Activated T-cell treated with anti-CD3 and anti-CD28 coated beads, Interleukin-2, amount 50 U/mL, for 24 hours (primary cell): ENCODE measurements at regions not wholly inside any gene's neighbourhood (a gene's known extent, or its start where the extent isn't known, plus 50 kb on each side); places are given as distances from the start of the nearest gene placed in this dataset.
"Not testable (repeated sequence)": the region's sequence is repeated elsewhere in the genome, so short reads cannot be mapped to it uniquely, and the experiment has no call there.

Experiments
- DNase-seq: peaks from one replicate; pipeline ENCODE4 v3.0.0-alpha.2; 2020
- H3K27ac Mint-ChIP-seq: 2 replicates; pipeline ENCODE4 v1.8.0; 2020; ENCODE audit warnings: mild to moderate bottlenecking, mixed read lengths
- H3K27me3 Mint-ChIP-seq: 2 replicates; pipeline ENCODE4 v1.8.0; 2020; ENCODE audit warnings: mixed read lengths
- H3K36me3 Mint-ChIP-seq: 2 replicates; pipeline ENCODE4 v1.8.0; 2020; ENCODE audit warnings: low read depth, mixed read lengths
- H3K4me1 Mint-ChIP-seq: 2 replicates; pipeline ENCODE4 v1.8.0; 2020; ENCODE audit warnings: low read depth, mixed read lengths
- H3K4me3 Mint-ChIP-seq: 2 replicates; pipeline ENCODE4 v1.8.0; 2020; ENCODE audit warnings: mild to moderate bottlenecking, moderate library complexity, mixed read lengths
- H3K9me3 Mint-ChIP-seq: 2 replicates; pipeline ENCODE4 v1.8.0; 2020; ENCODE audit warnings: mixed read lengths

DNA sequence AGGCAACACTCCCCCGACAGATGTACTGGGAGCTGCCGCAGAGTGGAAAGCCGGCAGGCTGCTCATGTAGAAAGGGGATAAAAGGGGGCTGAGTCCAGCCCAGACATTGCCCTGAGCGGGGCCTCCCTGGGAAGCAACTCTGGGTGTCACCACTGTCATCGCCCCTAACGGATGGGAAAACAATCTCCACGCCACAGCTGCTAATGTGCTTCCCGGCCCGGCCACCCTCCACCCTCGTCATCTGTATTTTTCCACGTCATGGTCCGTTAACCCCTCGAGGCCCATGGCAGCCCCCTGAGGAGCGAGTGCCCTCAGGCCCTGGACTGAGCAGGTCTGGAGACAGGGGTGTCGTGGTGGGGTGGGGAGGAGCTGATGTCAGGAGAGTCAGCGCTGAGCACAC, 227.4 kb downstream of the DLL1 start:
- Mint-ChIP-seq H3K27ac (no peak overlapping the region), H3K4me3 (no peak overlapping the region), H3K9me3 (no peaks in the 10 kb centered on the region), H3K27me3 (no peaks in the 10 kb centered on the region), H3K4me1 (no peaks in the 10 kb centered on the region), H3K36me3 (no peaks in the 10 kb centered on the region)
- peak; percentile 12 for DNase-seq

- Mint-ChIP-seq H3K4me1 (no peaks in the 10 kb centered on the region), H3K27me3 (no peaks in the 10 kb centered on the region), H3K4me3 (no peak overlapping the region), H3K9me3 (no peaks in the 10 kb centered on the region), H3K27ac (no peak overlapping the region), H3K36me3 (no peaks in the 10 kb centered on the region)
- no peak for DNase-seq
Observed at GRCh38 chr6:170062915-170063241, 228.0 kb downstream of the DLL1 start.

- no peaks in the 10 kb centered on the region for H3K27me3 Mint-ChIP-seq
Observed at GRCh38 chr6:170062209-170062914, 228.5 kb downstream of the DLL1 start.

GRCh38 chr6:170058878-170059485, 231.9 kb downstream of the DLL1 start:
- Mint-ChIP-seq H3K4me3 (no peak overlapping the region), H3K27me3 (no peaks in the 10 kb centered on the region), H3K36me3 (no peaks in the 10 kb centered on the region), H3K9me3 (no peaks in the 10 kb centered on the region), H3K4me1 (no peaks in the 10 kb centered on the region), H3K27ac (no peak overlapping the region)
- DNase-seq: peak; percentile 16

More at GRCh38 chr6:170062209-170062914, 228.5 kb downstream of the DLL1 start:
- Mint-ChIP-seq H3K9me3 (no peaks in the 10 kb centered on the region), H3K36me3 (no peaks in the 10 kb centered on the region), H3K27ac (no peak overlapping the region), H3K4me3 (no peak overlapping the region), H3K4me1 (no peaks in the 10 kb centered on the region)
- no peak for DNase-seq

DNA sequence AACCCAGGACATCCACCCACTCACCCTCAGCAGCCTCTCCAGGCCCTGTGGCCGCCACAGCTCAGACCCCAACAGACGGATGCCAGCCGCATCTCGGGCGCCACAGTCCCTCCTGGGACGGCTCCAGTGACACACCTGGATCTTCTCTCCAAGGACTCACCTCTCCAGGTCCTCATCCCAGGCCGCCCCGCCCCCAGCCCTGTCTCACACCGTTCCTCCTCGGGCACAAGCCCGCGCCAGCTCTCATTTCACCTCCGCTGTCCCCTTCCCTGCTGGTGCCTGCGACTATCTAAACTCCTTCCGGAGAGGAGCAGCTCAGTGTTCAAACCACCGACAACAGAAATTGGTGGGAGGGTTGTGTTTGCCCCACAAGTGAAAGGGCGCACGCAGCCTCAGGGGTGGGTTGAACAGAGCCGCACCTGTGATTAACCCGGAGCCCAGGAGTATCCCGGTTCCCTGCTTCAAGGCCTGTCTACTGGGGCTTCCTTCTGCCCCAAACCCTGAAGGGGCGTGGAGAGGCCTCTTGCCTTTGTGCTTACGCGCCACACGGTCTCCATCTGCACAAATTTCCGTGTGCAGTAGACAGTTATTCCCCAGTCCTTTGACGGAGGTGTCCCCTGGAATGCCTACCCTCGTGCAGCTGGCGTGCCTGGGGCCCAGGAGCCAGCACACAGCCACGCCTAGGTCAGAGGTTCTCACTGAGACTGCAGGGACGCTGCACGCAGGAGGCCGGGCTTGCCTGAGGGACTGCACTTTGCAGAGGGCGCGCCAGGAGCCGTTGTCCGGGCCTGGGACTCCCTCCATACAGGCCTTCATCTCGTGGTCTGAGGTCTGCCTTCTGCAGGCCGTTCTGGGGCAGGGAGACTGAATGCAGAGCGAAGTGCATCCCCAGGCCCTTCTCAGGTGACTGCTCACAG, 232.7 kb downstream of the DLL1 start:
- no peak overlapping the region for H3K27ac Mint-ChIP-seq
- no peaks in the 10 kb centered on the region for H3K9me3 Mint-ChIP-seq
- no peaks in the 10 kb centered on the region for H3K36me3 Mint-ChIP-seq
- no peaks in the 10 kb centered on the region for H3K27me3 Mint-ChIP-seq
- H3K4me3 Mint-ChIP-seq: no peak overlapping the region
- peak; percentile 24 for DNase-seq
- no peaks in the 10 kb centered on the region for H3K4me1 Mint-ChIP-seq

DNA sequence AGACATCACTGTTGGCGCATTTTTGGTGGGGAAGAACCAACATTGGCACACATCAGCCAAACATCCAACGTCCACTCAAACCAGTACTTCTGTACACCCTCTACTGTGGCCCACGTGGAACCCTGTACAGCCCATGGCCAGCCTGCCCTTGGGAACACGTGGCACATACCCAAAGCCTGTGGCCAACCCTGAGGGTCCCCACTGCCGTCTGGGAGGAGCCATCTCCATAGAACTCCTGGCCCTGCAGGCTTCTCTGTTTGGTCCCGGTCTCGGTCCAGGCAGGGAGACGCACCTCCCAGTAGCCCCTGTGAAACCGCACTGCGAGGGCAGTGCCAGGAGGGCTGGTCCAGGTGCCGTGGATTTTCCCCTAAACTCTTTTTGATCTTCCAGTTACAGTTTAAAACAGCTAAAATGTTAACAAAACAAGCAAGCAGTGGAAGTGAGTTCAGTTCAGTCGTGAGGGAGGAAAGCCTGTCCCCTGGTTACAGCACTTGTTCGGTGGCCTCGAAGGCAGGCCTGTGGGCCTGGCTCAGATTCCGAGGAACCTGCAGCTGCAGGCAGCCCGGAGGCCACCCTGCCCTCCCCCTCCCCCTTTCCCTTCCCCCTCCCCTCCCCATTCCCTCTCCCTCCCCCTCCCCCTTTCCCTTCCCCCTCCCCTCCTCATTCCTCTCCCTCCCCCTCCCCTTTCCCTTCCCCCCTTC, 233.7 kb downstream of the DLL1 start:
- no peaks in the 10 kb centered on the region for H3K27me3 Mint-ChIP-seq
- no peak overlapping the region for H3K27ac Mint-ChIP-seq
- H3K36me3 Mint-ChIP-seq: no peaks in the 10 kb centered on the region
- DNase-seq: peak; percentile 21
- H3K9me3 Mint-ChIP-seq: no peaks in the 10 kb centered on the region
- no peak overlapping the region for H3K4me3 Mint-ChIP-seq
- no peaks in the 10 kb centered on the region for H3K4me1 Mint-ChIP-seq

GRCh38 chr6:170056278-170056711, 234.6 kb downstream of the DLL1 start:
- Mint-ChIP-seq H3K4me3 (no peak overlapping the region), H3K9me3 (no peaks in the 10 kb centered on the region)

DNA sequence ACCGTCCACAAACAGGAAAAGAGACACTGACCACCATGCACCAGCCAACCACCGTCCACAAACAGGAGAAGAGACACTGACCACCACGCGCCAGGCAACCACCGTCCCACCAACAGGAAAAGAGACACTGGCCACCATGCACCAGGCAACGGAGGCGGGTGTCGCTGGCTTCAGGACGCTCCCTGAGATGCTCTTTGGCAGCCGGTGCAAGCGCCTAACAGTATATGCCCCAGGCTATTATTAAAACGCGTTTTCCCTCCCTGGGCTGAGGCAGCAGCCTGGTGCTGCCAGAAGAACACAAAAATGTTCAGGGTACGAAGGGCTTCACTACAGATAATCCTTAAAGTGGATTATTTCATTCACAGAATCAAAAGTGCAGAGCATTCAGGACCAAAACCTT, 235.1 kb downstream of the DLL1 start:
- not testable (repeated sequence) for H3K4me1 Mint-ChIP-seq, H3K9me3 Mint-ChIP-seq, DNase-seq, H3K27ac Mint-ChIP-seq, H3K27me3 Mint-ChIP-seq, H3K36me3 Mint-ChIP-seq, H3K4me3 Mint-ChIP-seq

More at GRCh38 chr6:170056278-170056711, 234.6 kb downstream of the DLL1 start:
- Mint-ChIP-seq H3K4me1 (no peaks in the 10 kb centered on the region), H3K36me3 (no peaks in the 10 kb centered on the region), H3K27me3 (no peaks in the 10 kb centered on the region), H3K27ac (no peak overlapping the region)
- no peak for DNase-seq

DNA sequence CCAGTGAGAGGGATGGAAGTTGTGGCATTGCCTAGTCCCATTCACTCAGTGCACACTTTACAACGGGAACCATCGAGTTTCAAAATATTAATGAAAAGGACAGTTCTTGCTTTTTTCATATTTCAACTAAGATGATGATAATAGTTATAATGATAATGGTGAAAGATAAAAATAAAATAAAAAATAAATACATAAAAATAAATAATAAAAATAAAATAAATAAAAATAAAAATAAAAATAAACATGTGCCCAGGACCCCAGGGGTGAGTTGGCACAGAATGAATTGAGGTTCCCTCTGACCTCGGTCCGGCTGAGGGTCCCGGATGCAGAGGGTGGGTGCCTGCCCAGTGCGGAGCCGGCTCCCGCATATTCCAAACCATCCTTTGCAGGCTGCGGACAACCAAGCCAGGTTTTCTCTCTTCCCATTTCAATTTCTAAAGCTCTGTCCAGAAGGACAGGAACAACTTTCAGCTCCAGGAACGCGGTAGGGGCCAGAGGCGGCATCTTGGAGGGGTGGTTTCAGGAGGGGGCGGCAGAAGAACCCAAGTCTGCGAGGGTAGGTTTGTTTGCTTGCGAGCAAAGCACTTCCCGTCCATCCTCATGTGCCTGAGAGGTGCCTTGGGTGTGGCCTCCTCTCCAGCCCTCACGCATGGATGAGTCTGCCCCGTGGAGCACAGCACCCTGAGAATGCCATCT, 236.8 kb downstream of the DLL1 start:
- Mint-ChIP-seq H3K36me3 (no peaks in the 10 kb centered on the region), H3K4me1 (no peaks in the 10 kb centered on the region), H3K27me3 (no peaks in the 10 kb centered on the region), H3K9me3 (no peaks in the 10 kb centered on the region), H3K4me3 (no peak overlapping the region), H3K27ac (no peak overlapping the region)
- no peak for DNase-seq

GRCh38 chr6:170052991-170053821, 237.7 kb downstream of the DLL1 start:
- Mint-ChIP-seq H3K9me3 (no peaks in the 10 kb centered on the region), H3K36me3 (no peaks in the 10 kb centered on the region), H3K4me3 (no peak overlapping the region), H3K27ac (no peak overlapping the region), H3K27me3 (no peaks in the 10 kb centered on the region), H3K4me1 (no peaks in the 10 kb centered on the region)
- no peak for DNase-seq

- Mint-ChIP-seq H3K27ac (no peak overlapping the region), H3K27me3 (no peaks in the 10 kb centered on the region), H3K4me3 (no peak overlapping the region), H3K36me3 (no peaks in the 10 kb centered on the region), H3K4me1 (no peaks in the 10 kb centered on the region), H3K9me3 (no peaks in the 10 kb centered on the region)
- no peak for DNase-seq
Observed at GRCh38 chr6:170051229-170052172, 239.4 kb downstream of the DLL1 start.

DNA sequence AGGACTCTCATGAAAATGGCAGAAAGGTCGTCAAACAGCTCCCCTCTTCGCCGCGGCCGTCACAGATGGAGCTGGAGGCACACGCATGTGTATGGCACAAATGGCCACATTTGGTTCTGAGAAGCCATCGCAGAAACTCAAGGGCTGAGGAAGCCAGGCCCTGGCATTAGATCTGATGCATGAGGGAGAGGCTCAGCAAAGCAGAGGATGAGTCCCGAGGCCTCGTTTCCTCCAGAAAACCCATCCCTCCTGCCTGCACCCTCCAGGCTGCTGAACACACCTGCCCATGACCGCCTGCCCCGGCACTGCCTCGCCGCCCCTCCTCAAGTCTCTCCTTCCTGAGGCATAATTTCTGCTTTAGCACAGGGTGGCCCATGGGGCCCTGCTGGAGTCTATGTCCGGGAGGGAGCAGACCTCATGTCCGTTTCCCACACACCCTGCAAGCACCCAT, 240.3 kb downstream of the DLL1 start:
- no peaks in the 10 kb centered on the region for H3K9me3 Mint-ChIP-seq
- H3K4me3 Mint-ChIP-seq: no peak overlapping the region
- no peak overlapping the region for H3K27ac Mint-ChIP-seq
- no peak for DNase-seq
- no peaks in the 10 kb centered on the region for H3K27me3 Mint-ChIP-seq
- no peaks in the 10 kb centered on the region for H3K4me1 Mint-ChIP-seq
- H3K36me3 Mint-ChIP-seq: no peaks in the 10 kb centered on the region
